ENCODE measurements at regions not wholly inside any gene's neighbourhood (a gene's known extent, or its start where the extent isn't known, plus 50 kb on each side); places are given as distances from the start of the nearest gene placed in this dataset.
"Not testable (repeated sequence)": the region's sequence is repeated elsewhere in the genome, so short reads cannot be mapped to it uniquely, and the experiment has no call there.

- Histone ChIP-seq H3F3A (ENCODE audit: insufficient read depth, low read length, poor library complexity, severe bottlenecking) (no peaks in the 10 kb centered on the region), H4K20me1 (ENCODE audit: insufficient read depth) (no peaks in the 10 kb centered on the region), H3K27ac (ENCODE audit: low read length) (no peak overlapping the region), H3K27me3 (ENCODE audit: insufficient read depth, low read depth, low read length) (no peaks in the 10 kb centered on the region), H3K4me3 (ENCODE audit: low read length) (no peak overlapping the region), H3K79me2 (replicated peaks; ENCODE audit: insufficient read depth, low read length) (no peaks in the 10 kb centered on the region), H3K9me2 (ENCODE audit: insufficient read depth, low read length) (no peaks in the 10 kb centered on the region), H3K36me3 (ENCODE audit: insufficient read depth, low read length) (no peaks in the 10 kb centered on the region), H3K9me3 (ENCODE audit: low read length) (no peaks in the 10 kb centered on the region), H2AFZ (ENCODE audit: low read depth, low read length) (no peak overlapping the region), H3K4me2 (ENCODE audit: low read length) (no peak overlapping the region), H3K9ac (ENCODE audit: low read length) (no peak overlapping the region)
- no peak for TF ChIP-seq MXI1 (conservative IDR thresholded peaks at IDR 0.05; ENCODE audit: poor library complexity, severe bottlenecking)
- TF ChIP-seq RAD21 (conservative IDR thresholded peaks at IDR 0.05), result no peak
- TF ChIP-seq SMC3 (conservative IDR thresholded peaks at IDR 0.05; ENCODE audit: poor library complexity), result no peak
- TF ChIP-seq TAF1 (IDR thresholded peaks at IDR 0.05; ENCODE audit: low read depth), result no peak
- TF ChIP-seq CTCF (IDR thresholded peaks at IDR 0.05; ENCODE audit: poor library complexity, severe bottlenecking), result no peak
- no peak for TF ChIP-seq EP300 (conservative IDR thresholded peaks at IDR 0.05; ENCODE audit: poor library complexity, severe bottlenecking)
- TF ChIP-seq POLR2AphosphoS5 (IDR thresholded peaks at IDR 0.05), result no peak
- no peak for TF ChIP-seq REST (IDR thresholded peaks at IDR 0.05; ENCODE audit: borderline replicate concordance)
- no peak for TF ChIP-seq EZH2 (IDR thresholded peaks at IDR 0.05; ENCODE audit: borderline replicate concordance, insufficient read depth, low read length, poor library complexity, severe bottlenecking)
Measured at GRCh38 chr2:88999365-88999764, 307.9 kb downstream of the RPIA start.

- no peak overlapping the region for H3K4me2 ChIP-seq (ENCODE audit: low read length)
- no peak overlapping the region for H2AFZ ChIP-seq (ENCODE audit: low read depth, low read length)
- H3K9ac ChIP-seq (ENCODE audit: low read length), result no peak overlapping the region
- no peaks in the 10 kb centered on the region for H3K9me3 ChIP-seq (ENCODE audit: low read length)
- H3F3A ChIP-seq (ENCODE audit: insufficient read depth, low read length, poor library complexity, severe bottlenecking), result no peaks in the 10 kb centered on the region
- no peak overlapping the region for H3K27ac ChIP-seq (ENCODE audit: low read length)
- no peak overlapping the region for H3K4me3 ChIP-seq (ENCODE audit: low read length)
- H3K9me2 ChIP-seq (ENCODE audit: insufficient read depth, low read length), result no peaks in the 10 kb centered on the region
- H3K27me3 ChIP-seq (ENCODE audit: insufficient read depth, low read depth, low read length), result no peaks in the 10 kb centered on the region
- no peaks in the 10 kb centered on the region for H3K79me2 ChIP-seq (replicated peaks; ENCODE audit: insufficient read depth, low read length)
- no peaks in the 10 kb centered on the region for H3K36me3 ChIP-seq (ENCODE audit: insufficient read depth, low read length)
- no peaks in the 10 kb centered on the region for H4K20me1 ChIP-seq (ENCODE audit: insufficient read depth)
- no peak for TF ChIP-seq MXI1 (conservative IDR thresholded peaks at IDR 0.05; ENCODE audit: poor library complexity, severe bottlenecking)
- TF ChIP-seq EP300 (conservative IDR thresholded peaks at IDR 0.05; ENCODE audit: poor library complexity, severe bottlenecking), result no peak
- no peak for TF ChIP-seq RAD21 (conservative IDR thresholded peaks at IDR 0.05)
- no peak for TF ChIP-seq CTCF (IDR thresholded peaks at IDR 0.05; ENCODE audit: poor library complexity, severe bottlenecking)
- no peak for TF ChIP-seq EZH2 (IDR thresholded peaks at IDR 0.05; ENCODE audit: borderline replicate concordance, insufficient read depth, low read length, poor library complexity, severe bottlenecking)
- no peak for TF ChIP-seq POLR2AphosphoS5 (IDR thresholded peaks at IDR 0.05)
- no peak for TF ChIP-seq TAF1 (IDR thresholded peaks at IDR 0.05; ENCODE audit: low read depth)
- TF ChIP-seq REST (IDR thresholded peaks at IDR 0.05; ENCODE audit: borderline replicate concordance), result no peak
- no peak for TF ChIP-seq SMC3 (conservative IDR thresholded peaks at IDR 0.05; ENCODE audit: poor library complexity)
Measured at GRCh38 chr2:89000235-89000634, 308.8 kb downstream of the RPIA start.

- H3K79me2 ChIP-seq (replicated peaks; ENCODE audit: insufficient read depth, low read length); H3K9ac ChIP-seq (ENCODE audit: low read length); H4K20me1 ChIP-seq (ENCODE audit: insufficient read depth); H3K27ac ChIP-seq (ENCODE audit: low read length); H3K9me2 ChIP-seq (ENCODE audit: insufficient read depth, low read length); H3K4me3 ChIP-seq (ENCODE audit: low read length); H3K9me3 ChIP-seq (ENCODE audit: low read length); H3F3A ChIP-seq (ENCODE audit: insufficient read depth, low read length, poor library complexity, severe bottlenecking); H3K36me3 ChIP-seq (ENCODE audit: insufficient read depth, low read length); H2AFZ ChIP-seq (ENCODE audit: low read depth, low read length); H3K27me3 ChIP-seq (ENCODE audit: insufficient read depth, low read depth, low read length); H3K4me2 ChIP-seq (ENCODE audit: low read length): not testable (repeated sequence)
Measured at GRCh38 chr2:89004238-89004637, 312.8 kb downstream of the RPIA start.
